Endothelial cell of umbilical vein (primary cell): ENCODE measurements at regions not wholly inside any gene's neighbourhood (a gene's known extent, or its start where the extent isn't known, plus 50 kb on each side); places are given as distances from the start of the nearest gene placed in this dataset.

Source experiments
- BruUV-seq: library from RNA; stranded (reverse); fragments of 400-500 nt; replicated peaks from 2 replicates; lab custom pipeline; 2021; lab: Mats Ljungman, UMichigan
- CTCF ChIA-PET: fragments of 300-600, 350-600 bp; sonication (Branson Sonifier 250); formaldehyde crosslinking; loops from one replicate; lab custom pipeline; 2021; ENCODE audit warnings: antibody characterized with exemption, inconsistent platforms; lab: Charles Lee
- POLR2A ChIA-PET: fragments of 300-600, 350-600 bp; sonication (Branson Sonifier 250); formaldehyde crosslinking; loops from one replicate; lab custom pipeline; 2021; ENCODE audit warnings: antibody characterized with exemption, inconsistent platforms; lab: Charles Lee
- DNase-seq: peaks from one replicate; pipeline ENCODE4 v3.0.0-alpha.2; 2011; ENCODE audit warnings: low read depth, low spot score
- FAIRE-seq: peaks from 2 replicates; lab custom pipeline; 2011; peaks lifted over from hg19 to GRCh38; lab: Jason Lieb, UNC
- H2AFZ ChIP-seq: 2 replicates; pipeline ENCODE4 v1.6.0; 2012; ENCODE audit warnings: low read depth, low read length, control low read depth, inconsistent platforms
- H3K27ac ChIP-seq: 2 replicates; pipeline ENCODE4 v1.5.1; 2011; ENCODE audit warnings: low read depth, mild to moderate bottlenecking, control low read depth, low read length, moderate library complexity; ENCODE audit not compliant: insufficient read depth
- H3K27me3 ChIP-seq, 2 experiments: 2 replicates each; pipeline versions ENCODE4 v1.6.0 to v1.6.1; 2011; ENCODE audit warnings: low read length in 2 of 2, mixed read lengths in 1 of 2; ENCODE audit not compliant: control insufficient read depth in 2 of 2, insufficient read depth in 2 of 2
- H3K36me3 ChIP-seq, 2 experiments: 2 replicates in 1 of 2; 3 replicates in 1 of 2; pipeline ENCODE4 v1.5.1; 2011; ENCODE audit warnings: low read length in 2 of 2, mild to moderate bottlenecking in 1 of 2, moderate library complexity in 1 of 2; ENCODE audit not compliant: control insufficient read depth in 2 of 2, insufficient read depth in 2 of 2; ENCODE audit errors: extremely low read depth in 1 of 2
- H3K4me1 ChIP-seq: 3 replicates; pipeline ENCODE4 v1.5.1; 2011; ENCODE audit warnings: mild to moderate bottlenecking, low read length; ENCODE audit not compliant: control insufficient read depth, insufficient read depth; ENCODE audit errors: extremely low read depth
- H3K4me2 ChIP-seq: 2 replicates; pipeline ENCODE4 v1.6.1; 2011; ENCODE audit warnings: low read length, control low read depth, mixed read lengths; ENCODE audit not compliant: insufficient read depth
- H3K4me3 ChIP-seq, 3 experiments: fragments of 200-600 bp in 1 of 3; sonication (generic), shearing (Covaris generic) in 1 of 3; replicated peaks in 1 of 3; 2 replicates each; pipeline ENCODE4 v1.5.1; 2011 to 2016; ENCODE audit warnings: control low read depth in 3 of 3, low read length in 3 of 3, mild to moderate bottlenecking in 2 of 3, inconsistent platforms in 1 of 3, low read depth in 1 of 3, moderate library complexity in 1 of 3; ENCODE audit not compliant: insufficient read depth in 1 of 3
- H3K79me2 ChIP-seq: 2 replicates; pipeline ENCODE4 v1.6.0; 2012; ENCODE audit warnings: low read length, inconsistent platforms; ENCODE audit not compliant: control insufficient read depth, insufficient read depth
- H3K9ac ChIP-seq: replicated peaks from 2 replicates; pipeline ENCODE3; 2011; ENCODE audit warnings: low read length, control low read depth; ENCODE audit not compliant: insufficient read depth; ENCODE audit errors: extremely low read depth
- H3K9me1 ChIP-seq: replicated peaks from 3 replicates; pipeline ENCODE4 v1.6.0; 2011; ENCODE audit warnings: mild to moderate bottlenecking, low read length; ENCODE audit not compliant: control insufficient read depth, insufficient read depth; ENCODE audit errors: extremely low read depth
- H3K9me3 ChIP-seq: replicated peaks from 2 replicates; pipeline ENCODE4 v1.5.1; 2012; ENCODE audit warnings: low read length, inconsistent platforms; ENCODE audit not compliant: control insufficient read depth, insufficient read depth
- H4K20me1 ChIP-seq: replicated peaks from 2 replicates; pipeline ENCODE3; 2011; ENCODE audit warnings: mild to moderate bottlenecking, low read length; ENCODE audit not compliant: control insufficient read depth, insufficient read depth; ENCODE audit errors: extremely low read depth
- EZH2 ChIP-seq: IDR thresholded peaks from 2 replicates; pipeline ENCODE4 v1.6.1; 2012; ENCODE audit warnings: borderline replicate concordance, low read depth, mild to moderate bottlenecking, moderate library complexity, low read length, inconsistent platforms; ENCODE audit not compliant: severe bottlenecking
- FOS ChIP-seq: IDR thresholded peaks from 2 replicates; pipeline ENCODE4 v1.6.1; 2011; ENCODE audit warnings: mild to moderate bottlenecking, low read length, moderate library complexity, borderline replicate concordance; ENCODE audit not compliant: insufficient read depth
- GATA2 ChIP-seq: IDR thresholded peaks from 2 replicates; pipeline ENCODE4 v1.7.0; 2011; ENCODE audit warnings: low read depth, mild to moderate bottlenecking, moderate library complexity, mixed read lengths, low read length; ENCODE audit not compliant: insufficient read length, insufficient read depth
- JUN ChIP-seq: IDR thresholded peaks from 2 replicates; pipeline ENCODE4 v1.6.1; 2011; ENCODE audit warnings: borderline replicate concordance, low read depth; ENCODE audit not compliant: insufficient read length, insufficient read depth
- MYC ChIP-seq: IDR thresholded peaks from one replicate; pipeline ENCODE4 v1.6.1; 2011; ENCODE audit warnings: mild to moderate bottlenecking, low read depth, low read length
- POLR2A ChIP-seq: IDR thresholded peaks from 2 replicates; pipeline ENCODE4 v1.6.1; 2012; ENCODE audit warnings: low read depth, mild to moderate bottlenecking, control low read depth, low read length
- POLR2AphosphoS5 ChIP-seq: IDR thresholded peaks from 2 replicates; pipeline ENCODE4 v1.6.1; 2012; ENCODE audit warnings: low read depth, mild to moderate bottlenecking, control low read depth, low read length, moderate library complexity; ENCODE audit not compliant: insufficient read depth
- dilution Hi-C: fragments of 300-500 bp; cut with MboI; formaldehyde crosslinking; loops from one replicate; pipeline ENCODE4 v1.15.0; 2019; ENCODE audit warnings: low sequenced_read_pairs; ENCODE audit not compliant: extremely low pct_ligation_motif_present
- intact Hi-C: fragments of 100-400 bp; cut with micrococcal nuclease; formaldehyde crosslinking; loops from one replicate; pipeline ENCODE4 v1.10.0; 2022
- TF ChIP-seq, protein P1 (sequence below), 2 donors: IDR thresholded peaks; 1 replicate in 1 of 2; 2 replicates in 1 of 2; pipeline ENCODE4 v1.5.1; 2011; ENCODE audit warnings: low read length in 2 of 2, mild to moderate bottlenecking in 2 of 2, moderate library complexity in 2 of 2, control low read depth in 1 of 2, inconsistent platforms in 1 of 2, low read depth in 1 of 2; ENCODE audit not compliant: insufficient read depth in 1 of 2; ENCODE audit errors: extremely low read depth in 1 of 2
- TF ChIP-seq, protein P2 (sequence below): IDR thresholded peaks from 2 replicates; pipeline ENCODE4 v1.6.1; 2011; ENCODE audit not compliant: insufficient read depth, insufficient read length

DNA sequence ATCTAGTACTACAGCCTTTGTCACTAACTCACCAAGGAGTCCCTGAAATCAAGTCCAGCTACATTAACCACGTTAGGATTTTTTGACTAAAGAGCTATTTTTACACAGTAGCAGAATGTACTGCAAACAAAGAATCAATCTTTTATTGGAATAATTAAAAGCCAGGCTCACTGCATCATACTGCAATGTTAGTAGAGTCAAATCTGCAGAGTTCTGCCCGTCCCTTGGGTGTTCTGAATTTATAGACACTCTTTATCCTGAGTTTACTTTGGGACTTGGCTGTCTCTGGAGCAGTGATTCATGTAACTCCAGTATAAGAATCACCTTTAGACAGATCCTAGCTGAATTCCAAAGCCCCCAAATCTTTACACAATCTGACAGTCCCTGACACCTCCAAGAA is 127.9 kb upstream of the THSD7B start:
- no peak overlapping the region for H3K27ac ChIP-seq
- no peaks in the 10 kb centered on the region for H3K4me1 ChIP-seq
- intact Hi-C loops = no loop called here
- no peaks in the 10 kb centered on the region for H3K79me2 ChIP-seq
- peaks cover 4% of the 10 kb centered on the region for H3K9me3 ChIP-seq
- ChIA-PET CTCF (no interaction called here), POLR2A (no interaction called here)
- TF ChIP-seq MYC = no peak
- no peak for TF ChIP-seq POLR2AphosphoS5
- TF ChIP-seq, protein P1, sequence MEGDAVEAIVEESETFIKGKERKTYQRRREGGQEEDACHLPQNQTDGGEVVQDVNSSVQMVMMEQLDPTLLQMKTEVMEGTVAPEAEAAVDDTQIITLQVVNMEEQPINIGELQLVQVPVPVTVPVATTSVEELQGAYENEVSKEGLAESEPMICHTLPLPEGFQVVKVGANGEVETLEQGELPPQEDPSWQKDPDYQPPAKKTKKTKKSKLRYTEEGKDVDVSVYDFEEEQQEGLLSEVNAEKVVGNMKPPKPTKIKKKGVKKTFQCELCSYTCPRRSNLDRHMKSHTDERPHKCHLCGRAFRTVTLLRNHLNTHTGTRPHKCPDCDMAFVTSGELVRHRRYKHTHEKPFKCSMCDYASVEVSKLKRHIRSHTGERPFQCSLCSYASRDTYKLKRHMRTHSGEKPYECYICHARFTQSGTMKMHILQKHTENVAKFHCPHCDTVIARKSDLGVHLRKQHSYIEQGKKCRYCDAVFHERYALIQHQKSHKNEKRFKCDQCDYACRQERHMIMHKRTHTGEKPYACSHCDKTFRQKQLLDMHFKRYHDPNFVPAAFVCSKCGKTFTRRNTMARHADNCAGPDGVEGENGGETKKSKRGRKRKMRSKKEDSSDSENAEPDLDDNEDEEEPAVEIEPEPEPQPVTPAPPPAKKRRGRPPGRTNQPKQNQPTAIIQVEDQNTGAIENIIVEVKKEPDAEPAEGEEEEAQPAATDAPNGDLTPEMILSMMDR (IDR thresholded peaks at IDR 0.05; ENCODE audit: extremely low read depth in 1 of 2, insufficient read depth in 1 of 2, low read depth in 1 of 2, low read length in 2 of 2) = no peak
- no peak for TF ChIP-seq JUN
- TF ChIP-seq FOS = no peak
- TF ChIP-seq, protein P2, sequence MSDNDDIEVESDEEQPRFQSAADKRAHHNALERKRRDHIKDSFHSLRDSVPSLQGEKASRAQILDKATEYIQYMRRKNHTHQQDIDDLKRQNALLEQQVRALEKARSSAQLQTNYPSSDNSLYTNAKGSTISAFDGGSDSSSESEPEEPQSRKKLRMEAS = no peak
- TF ChIP-seq EZH2 = no peak
- TF ChIP-seq POLR2A = no peak
- TF ChIP-seq GATA2 = no peak
- no TSS peak for BruUV-seq
- H3K27me3 ChIP-seq = no peaks in the 10 kb centered on the region
- no peak overlapping the region for H2AFZ ChIP-seq
- H3K9me1 ChIP-seq = no peaks in the 10 kb centered on the region
- H3K4me2 ChIP-seq = no peak overlapping the region
- no peak overlapping the region for H3K4me3 ChIP-seq
- dilution Hi-C loops = no loop called here
- FAIRE-seq (no peak), DNase-seq (no peak)
- no peak overlapping the region for H3K9ac ChIP-seq
- H4K20me1 ChIP-seq = no peaks in the 10 kb centered on the region
- H3K36me3 ChIP-seq = no peaks in the 10 kb centered on the region
